B cell (primary cell): ENCODE measurements at regions not wholly inside any gene's neighbourhood (a gene's known extent, or its start where the extent isn't known, plus 50 kb on each side); places are given as distances from the start of the nearest gene placed in this dataset.

Experiments
- ATAC-seq: fragments of 200-7000 bp; cut with Tn5 transposase; one replicate; pipeline ENCODE4 v1.10.0; 2021; ENCODE audit warnings: low read depth, mild to moderate bottlenecking, moderate number of reproducible peaks, moderate library complexity
- CTCF ChIA-PET: fragments of 350-600 bp; sonication (Branson Sonifier 250); formaldehyde crosslinking; loops from one replicate; lab custom pipeline; 2021; ENCODE audit warnings: antibody characterized with exemption, inconsistent platforms; lab: Charles Lee
- POLR2A ChIA-PET: fragments of 350-600 bp; sonication (Branson Sonifier 250); formaldehyde crosslinking; loops from one replicate; lab custom pipeline; 2021; ENCODE audit warnings: antibody characterized with exemption; lab: Charles Lee
- DNase-seq: peaks from one replicate; pipeline ENCODE4 v3.0.0; 2013
- H2AFZ ChIP-seq: 2 replicates; pipeline ENCODE4 v1.6.1; 2012; ENCODE audit warnings: mild to moderate bottlenecking, low read depth, low read length; ENCODE audit not compliant: insufficient read depth, poor library complexity, severe bottlenecking
- H3K27ac ChIP-seq, 2 donors: 1 replicate in 1 of 2; 2 replicates in 1 of 2; pipeline ENCODE4 v1.5.1; 2012 to 2013; ENCODE audit warnings: low read length in 2 of 2, mild to moderate bottlenecking in 2 of 2, moderate library complexity in 1 of 2
- H3K27me3 ChIP-seq, 4 experiments: fragments of 200-600 bp in 1 of 4; sonication (generic) in 1 of 4; replicated peaks in 1 of 4; 1 replicate in 2 of 4; 2 replicates in 2 of 4; pipeline versions ENCODE4 v1.6.1 to v1.7.0; 2013 to 2016; ENCODE audit warnings: low read length in 3 of 4, mild to moderate bottlenecking in 2 of 4, mixed read lengths in 1 of 4, moderate library complexity in 1 of 4; ENCODE audit not compliant: insufficient read depth in 4 of 4, control insufficient read depth in 3 of 4; ENCODE audit errors: control extremely low read depth in 1 of 4
- H3K36me3 ChIP-seq, 2 experiments: replicated peaks in 1 of 2; 1 replicate in 1 of 2; 2 replicates in 1 of 2; pipeline versions ENCODE4 v1.6.1 to v1.7.1; 2013; ENCODE audit warnings: low read length in 1 of 2; ENCODE audit not compliant: insufficient read depth in 2 of 2, control insufficient read depth in 1 of 2; ENCODE audit errors: control extremely low read depth in 1 of 2, extremely low read depth in 1 of 2
- H3K4me1 ChIP-seq, 2 donors: fragments of 200-600 bp in 1 of 2; sonication (generic) in 1 of 2; 1 replicate in 1 of 2; 2 replicates in 1 of 2; pipeline versions ENCODE4 v1.5.1 to v1.6.1; 2013 to 2017; ENCODE audit warnings: low read length in 2 of 2; ENCODE audit not compliant: control insufficient read depth in 2 of 2, insufficient read depth in 2 of 2
- H3K4me2 ChIP-seq: replicated peaks from 2 replicates; pipeline ENCODE3; 2012; ENCODE audit warnings: mild to moderate bottlenecking, low read depth, low read length; ENCODE audit not compliant: poor library complexity, severe bottlenecking
- H3K4me3 ChIP-seq, 5 experiments: fragments of 200-600 bp in 1 of 5; sonication (generic) in 1 of 5; 1 replicate in 3 of 5; 2 replicates in 2 of 5; pipeline versions ENCODE4 v1.5.1 to v1.7.0; 2011 to 2016; ENCODE audit warnings: low read length in 4 of 5, mild to moderate bottlenecking in 4 of 5, low read depth in 2 of 5, control low read depth in 1 of 5, moderate library complexity in 1 of 5; ENCODE audit not compliant: insufficient read depth in 1 of 5; ENCODE audit errors: control extremely low read depth in 1 of 5, extremely low read depth in 1 of 5
- H3K79me2 ChIP-seq: fragments of 200-600 bp; sonication (generic); one replicate; pipeline ENCODE4 v1.6.0; 2016; ENCODE audit warnings: low read length; ENCODE audit not compliant: control insufficient read depth, insufficient read depth
- H3K9ac ChIP-seq: fragments of 200-600 bp; sonication (generic); 2 replicates; pipeline ENCODE4 v1.6.1; 2017; ENCODE audit warnings: mild to moderate bottlenecking, low read length, moderate library complexity
- H3K9me3 ChIP-seq, 3 donors: one replicate each; pipeline versions ENCODE4 v1.6.1 to v1.7.1; 2013; ENCODE audit warnings: low read length in 2 of 3; ENCODE audit not compliant: control insufficient read depth in 2 of 3, insufficient read depth in 1 of 3; ENCODE audit errors: control extremely low read depth in 1 of 3
- H4K20me1 ChIP-seq: 2 replicates; pipeline ENCODE4 v1.6.0; 2012; ENCODE audit warnings: mild to moderate bottlenecking, low read length; ENCODE audit not compliant: insufficient read depth, control insufficient read depth, poor library complexity, severe bottlenecking
- H3K27ac Mint-ChIP-seq: one replicate; pipeline ENCODE4 v1.8.0; 2021; ENCODE audit warnings: mixed read lengths
- H3K27me3 Mint-ChIP-seq: one replicate; pipeline ENCODE4 v1.8.0; 2021; ENCODE audit warnings: mixed read lengths
- H3K4me1 Mint-ChIP-seq: one replicate; pipeline ENCODE4 v1.8.0; 2021; ENCODE audit warnings: mixed read lengths
- H3K4me3 Mint-ChIP-seq: one replicate; pipeline ENCODE4 v1.8.0; 2021; ENCODE audit warnings: mixed read lengths
- H3K9me3 Mint-ChIP-seq: one replicate; pipeline ENCODE4 v1.8.0; 2022; ENCODE audit warnings: mixed read lengths; ENCODE audit not compliant: insufficient read depth
- EZH2 ChIP-seq: IDR thresholded peaks from 2 replicates; pipeline ENCODE4 v1.6.1; 2012; ENCODE audit warnings: borderline replicate concordance, low read depth, mild to moderate bottlenecking, moderate library complexity, low read length; ENCODE audit not compliant: insufficient read depth, poor library complexity, severe bottlenecking
- WGBS: methylation state at CpG from one replicate; pipeline ENCODE4 v1.1.5; 2013; ENCODE audit warnings: missing lambda C conversion rate; ENCODE audit not compliant: insufficient coverage; 5-methylcytosine and 5-hydroxymethylcytosine counted together
- intact Hi-C: fragments of 100-400 bp; cut with micrococcal nuclease; formaldehyde crosslinking; loops from one replicate; pipeline ENCODE4 v1.10.0; 2022
- TF ChIP-seq, protein P1 (sequence below): fragments of 200-600 bp; IDR thresholded peaks from one replicate; pipeline ENCODE4 v1.8.0; 2022; ENCODE audit warnings: antibody characterized with exemption, mild to moderate bottlenecking

DNA sequence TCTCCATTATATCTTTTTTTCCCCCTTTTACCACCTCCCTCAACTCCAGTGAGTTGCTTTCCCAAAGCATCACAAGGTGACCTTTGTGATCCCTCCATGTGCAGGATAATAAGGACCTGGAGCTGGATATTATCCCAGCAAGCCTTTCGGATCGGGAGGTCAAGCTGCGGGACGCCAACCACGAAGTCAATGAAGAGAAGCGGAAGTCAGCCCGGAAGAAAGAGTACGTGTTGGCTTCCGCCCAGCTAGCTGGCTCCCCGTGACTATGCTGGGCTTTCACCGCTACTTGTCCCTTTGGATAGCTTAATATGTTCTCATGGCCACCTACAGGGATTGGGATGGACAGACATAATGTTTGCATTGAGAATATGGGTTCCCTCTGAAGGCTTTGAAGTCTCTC, 273.7 kb upstream of the UMPS start:
- peaks cover 2% of the 10 kb centered on the region for H3K4me1 Mint-ChIP-seq
- no peaks in the 10 kb centered on the region for H3K4me1 ChIP-seq

GRCh38 chr3:124459678-124460077, 270.6 kb upstream of the UMPS start:
- ATAC-seq (no peak), DNase-seq (no peak)
- no peak overlapping the region for H3K27ac ChIP-seq
- no peaks in the 10 kb centered on the region for H3K4me1 ChIP-seq
- no peak overlapping the region for H2AFZ ChIP-seq
- H3K27ac Mint-ChIP-seq = no peak overlapping the region
- H3K9me3 ChIP-seq = no peaks in the 10 kb centered on the region
- no peaks in the 10 kb centered on the region for H4K20me1 ChIP-seq
- no peaks in the 10 kb centered on the region for H3K79me2 ChIP-seq
- H3K9ac ChIP-seq = no peak overlapping the region
- WGBS = 88% methylated on average over 1 of the region's 2 CpGs
- CTCF ChIA-PET = no interaction called here
- no peak overlapping the region for H3K4me3 ChIP-seq
- H3K4me2 ChIP-seq = no peak overlapping the region
- intact Hi-C loops = no loop called here
- TF ChIP-seq, protein P1, sequence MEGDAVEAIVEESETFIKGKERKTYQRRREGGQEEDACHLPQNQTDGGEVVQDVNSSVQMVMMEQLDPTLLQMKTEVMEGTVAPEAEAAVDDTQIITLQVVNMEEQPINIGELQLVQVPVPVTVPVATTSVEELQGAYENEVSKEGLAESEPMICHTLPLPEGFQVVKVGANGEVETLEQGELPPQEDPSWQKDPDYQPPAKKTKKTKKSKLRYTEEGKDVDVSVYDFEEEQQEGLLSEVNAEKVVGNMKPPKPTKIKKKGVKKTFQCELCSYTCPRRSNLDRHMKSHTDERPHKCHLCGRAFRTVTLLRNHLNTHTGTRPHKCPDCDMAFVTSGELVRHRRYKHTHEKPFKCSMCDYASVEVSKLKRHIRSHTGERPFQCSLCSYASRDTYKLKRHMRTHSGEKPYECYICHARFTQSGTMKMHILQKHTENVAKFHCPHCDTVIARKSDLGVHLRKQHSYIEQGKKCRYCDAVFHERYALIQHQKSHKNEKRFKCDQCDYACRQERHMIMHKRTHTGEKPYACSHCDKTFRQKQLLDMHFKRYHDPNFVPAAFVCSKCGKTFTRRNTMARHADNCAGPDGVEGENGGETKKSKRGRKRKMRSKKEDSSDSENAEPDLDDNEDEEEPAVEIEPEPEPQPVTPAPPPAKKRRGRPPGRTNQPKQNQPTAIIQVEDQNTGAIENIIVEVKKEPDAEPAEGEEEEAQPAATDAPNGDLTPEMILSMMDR = no peak
- TF ChIP-seq EZH2 = no peak
- POLR2A ChIA-PET = no interaction called here
- H3K27me3 Mint-ChIP-seq = peaks cover 35% of the 10 kb centered on the region
- H3K27me3 ChIP-seq = peaks cover 0 to 10% (median 2%) of the 10 kb centered on the region in 4 experiments
- no peaks in the 10 kb centered on the region for H3K4me1 Mint-ChIP-seq
- no peaks in the 10 kb centered on the region for H3K9me3 Mint-ChIP-seq
- no peaks in the 10 kb centered on the region for H3K36me3 ChIP-seq
- H3K4me3 Mint-ChIP-seq = no peak overlapping the region

More for the DNA sequence above, 273.7 kb upstream of the UMPS start:
- H3K4me2 ChIP-seq = no peak overlapping the region
- POLR2A ChIA-PET = no interaction called here
- intact Hi-C loops = no loop called here
- no peak overlapping the region for H2AFZ ChIP-seq
- ATAC-seq (no peak), DNase-seq (no peak)
- H3K27ac Mint-ChIP-seq = no peak overlapping the region
- no peaks in the 10 kb centered on the region for H3K36me3 ChIP-seq
- H3K27me3 Mint-ChIP-seq = peaks cover 33% of the 10 kb centered on the region
- H4K20me1 ChIP-seq = no peaks in the 10 kb centered on the region
- 98% methylated on average over 11 of the region's 11 CpGs for WGBS
- no peak overlapping the region for H3K4me3 Mint-ChIP-seq
- H3K9ac ChIP-seq = no peak overlapping the region
- no peak overlapping the region for H3K4me3 ChIP-seq
- TF ChIP-seq, protein P1 = no peak
- TF ChIP-seq EZH2 = no peak
- CTCF ChIA-PET = no interaction called here
- H3K9me3 Mint-ChIP-seq = no peaks in the 10 kb centered on the region
- H3K27ac ChIP-seq = no peak overlapping the region
- no peaks in the 10 kb centered on the region for H3K79me2 ChIP-seq
- no peaks in the 10 kb centered on the region for H3K9me3 ChIP-seq
- peaks cover 0 to 10% (median 2%) of the 10 kb centered on the region in 4 experiments for H3K27me3 ChIP-seq
